PC-3 (cell line): ENCODE measurements at regions not wholly inside any gene's neighbourhood (a gene's known extent, or its start where the extent isn't known, plus 50 kb on each side); places are given as distances from the start of the nearest gene placed in this dataset.

Source experiments
- ATAC-seq: fragments of 200-7000 bp; cut with Tn5 transposase; 2 replicates; pipeline ENCODE4 v1.9.1; 2020; ENCODE audit warnings: mild to moderate bottlenecking, moderate library complexity
- BruUV-seq: library from RNA; stranded (reverse); fragments of 400-500 nt; replicated peaks from 2 replicates; lab custom pipeline; 2021; lab: Mats Ljungman, UMichigan
- CTCF ChIA-PET: fragments of 300-600 bp; sonication (Branson Sonifier 250); formaldehyde crosslinking; loops from one replicate; lab custom pipeline; 2022; ENCODE audit warnings: antibody characterized with exemption; lab: Charles Lee
- POLR2A ChIA-PET: fragments of 300-600 bp; sonication (Branson Sonifier 250); formaldehyde crosslinking; loops from one replicate; lab custom pipeline; 2022; ENCODE audit warnings: antibody characterized with exemption; ENCODE audit not compliant: unreplicated experiment; lab: Charles Lee
- DNase-seq: peaks from one replicate; pipeline ENCODE4 v3.0.0-alpha.2; 2015
- H2AFZ ChIP-seq: fragments of 300-600 bp; sonication (generic); 2 replicates; pipeline ENCODE4 v1.6.0; 2016; ENCODE audit warnings: antibody characterized with exemption, low read length
- H3F3A ChIP-seq: fragments of 300-600 bp; sonication (generic); one replicate; pipeline ENCODE4 v1.6.0; 2017; ENCODE audit warnings: antibody characterized with exemption, low read length, control low read depth, mild to moderate bottlenecking; ENCODE audit not compliant: unreplicated experiment
- H3K27ac ChIP-seq: fragments of 300-600 bp; sonication (generic); 2 replicates; pipeline ENCODE4 v1.5.1; 2016; ENCODE audit warnings: mild to moderate bottlenecking, low read length
- H3K27me3 ChIP-seq: fragments of 300-600 bp; sonication (generic); 2 replicates; pipeline ENCODE4 v1.6.1; 2016; ENCODE audit warnings: low read length, mixed read lengths
- H3K36me3 ChIP-seq: fragments of 300-600 bp; sonication (generic); 2 replicates; pipeline ENCODE4 v1.6.1; 2016; ENCODE audit warnings: low read depth, mixed run types, low read length, mixed read lengths
- H3K4me1 ChIP-seq: fragments of 300-600 bp; sonication (generic); 2 replicates; pipeline ENCODE4 v1.5.1; 2016; ENCODE audit warnings: low read length; ENCODE audit not compliant: insufficient read depth
- H3K4me2 ChIP-seq: fragments of 300-600 bp; sonication (generic); 2 replicates; pipeline ENCODE4 v1.6.0; 2016; ENCODE audit warnings: low read length
- H3K4me3 ChIP-seq: fragments of 300-600 bp; sonication (generic); 2 replicates; pipeline ENCODE4 v1.5.1; 2016; ENCODE audit warnings: mild to moderate bottlenecking, low read length, mixed read lengths
- H3K79me2 ChIP-seq: fragments of 300-600 bp; sonication (generic); 2 replicates; pipeline ENCODE4 v1.6.1; 2017; ENCODE audit warnings: low read length, mixed read lengths
- H3K9ac ChIP-seq: fragments of 300-600 bp; sonication (generic); 2 replicates; pipeline ENCODE4 v1.6.0; 2016; ENCODE audit warnings: mild to moderate bottlenecking, low read length
- H3K9me2 ChIP-seq: fragments of 300-600 bp; sonication (generic); replicated peaks from 2 replicates; pipeline ENCODE4 v1.6.1; 2016; ENCODE audit warnings: mixed run types, low read length, mixed read lengths
- H3K9me3 ChIP-seq: fragments of 300-600 bp; sonication (generic); 2 replicates; pipeline ENCODE4 v1.6.1; 2016; ENCODE audit warnings: low read length, mixed read lengths
- H4K20me1 ChIP-seq: fragments of 300-600 bp; sonication (generic); 2 replicates; pipeline ENCODE4 v1.6.1; 2016; ENCODE audit warnings: low read length, mixed read lengths
- EZH2 ChIP-seq: fragments of 300-600 bp; sonication (generic); IDR thresholded peaks from one replicate; pipeline ENCODE4 v1.6.1; 2017; ENCODE audit warnings: antibody characterized with exemption, mild to moderate bottlenecking, low read length; ENCODE audit not compliant: unreplicated experiment
- EZH2phosphoT487 ChIP-seq: fragments of 300-600 bp; sonication (generic); IDR thresholded peaks from 2 replicates; pipeline ENCODE4 v1.6.1; 2018; ENCODE audit warnings: mild to moderate bottlenecking, antibody characterized with exemption, low read length, borderline replicate concordance
- intact Hi-C: fragments of 100-400 bp; cut with micrococcal nuclease; formaldehyde crosslinking; loops from 2 replicates; pipeline ENCODE4 v1.9.0; 2023
- TF ChIP-seq, protein P1 (sequence below): fragments of 300-600 bp; sonication (generic); conservative IDR thresholded peaks from 2 replicates; pipeline ENCODE4 v1.5.1; 2017; ENCODE audit warnings: antibody characterized with exemption, low read depth, mild to moderate bottlenecking, low read length

GRCh38 chr1:29585201-29585600, 348.9 kb downstream of the PTPRU start:
- Histone ChIP-seq H3K4me1 (peaks cover 15% of the 10 kb centered on the region), H3K4me3 (no peak overlapping the region), H4K20me1 (no peaks in the 10 kb centered on the region), H3K4me2 (no peak overlapping the region), H3K9me3 (no peaks in the 10 kb centered on the region), H3K27me3 (no peaks in the 10 kb centered on the region), H2AFZ (no peak overlapping the region), H3K36me3 (no peaks in the 10 kb centered on the region), H3K79me2 (no peaks in the 10 kb centered on the region), H3K27ac (no peak overlapping the region), H3F3A (no peaks in the 10 kb centered on the region), H3K9me2 (no peaks in the 10 kb centered on the region), H3K9ac (no peak overlapping the region)
- ChIA-PET POLR2A (no interaction called here), CTCF (no interaction called here)
- BruUV-seq = no TSS peak
- DNase-seq = no peak
- intact Hi-C loops = no loop called here
- TF ChIP-seq EZH2 = no peak
- no peak for TF ChIP-seq EZH2phosphoT487
- TF ChIP-seq, protein P1, sequence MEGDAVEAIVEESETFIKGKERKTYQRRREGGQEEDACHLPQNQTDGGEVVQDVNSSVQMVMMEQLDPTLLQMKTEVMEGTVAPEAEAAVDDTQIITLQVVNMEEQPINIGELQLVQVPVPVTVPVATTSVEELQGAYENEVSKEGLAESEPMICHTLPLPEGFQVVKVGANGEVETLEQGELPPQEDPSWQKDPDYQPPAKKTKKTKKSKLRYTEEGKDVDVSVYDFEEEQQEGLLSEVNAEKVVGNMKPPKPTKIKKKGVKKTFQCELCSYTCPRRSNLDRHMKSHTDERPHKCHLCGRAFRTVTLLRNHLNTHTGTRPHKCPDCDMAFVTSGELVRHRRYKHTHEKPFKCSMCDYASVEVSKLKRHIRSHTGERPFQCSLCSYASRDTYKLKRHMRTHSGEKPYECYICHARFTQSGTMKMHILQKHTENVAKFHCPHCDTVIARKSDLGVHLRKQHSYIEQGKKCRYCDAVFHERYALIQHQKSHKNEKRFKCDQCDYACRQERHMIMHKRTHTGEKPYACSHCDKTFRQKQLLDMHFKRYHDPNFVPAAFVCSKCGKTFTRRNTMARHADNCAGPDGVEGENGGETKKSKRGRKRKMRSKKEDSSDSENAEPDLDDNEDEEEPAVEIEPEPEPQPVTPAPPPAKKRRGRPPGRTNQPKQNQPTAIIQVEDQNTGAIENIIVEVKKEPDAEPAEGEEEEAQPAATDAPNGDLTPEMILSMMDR = no peak
- no peak for ATAC-seq

DNA sequence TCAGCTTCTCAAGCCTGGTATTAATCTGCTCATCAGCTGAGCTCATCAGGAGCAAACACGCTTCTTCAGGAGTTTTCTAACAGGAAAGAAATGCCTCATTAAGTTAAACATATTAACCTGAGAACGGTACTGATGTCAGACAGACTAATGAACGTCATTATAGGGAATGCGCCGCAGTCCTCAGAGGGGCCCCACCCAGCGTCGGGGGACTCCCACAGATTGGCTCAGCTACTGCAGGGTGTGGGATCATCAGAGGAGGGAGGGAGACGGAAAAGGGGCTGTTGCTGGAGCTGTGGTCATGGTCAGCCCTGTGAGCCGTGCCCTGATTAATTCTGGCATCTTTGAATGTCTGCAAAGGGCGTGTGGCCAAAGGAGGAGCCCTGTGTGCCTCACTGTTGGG, 348.5 kb downstream of the PTPRU start:
- H3K9me3 ChIP-seq = no peaks in the 10 kb centered on the region
- BruUV-seq = no TSS peak
- no peaks in the 10 kb centered on the region for H3K79me2 ChIP-seq
- H3K4me2 ChIP-seq = no peak overlapping the region
- intact Hi-C loops = no loop called here
- no peaks in the 10 kb centered on the region for H4K20me1 ChIP-seq
- no peak overlapping the region for H3K4me3 ChIP-seq
- ChIA-PET POLR2A (no interaction called here), CTCF (no interaction called here)
- no peaks in the 10 kb centered on the region for H3F3A ChIP-seq
- TF ChIP-seq, protein P1 = no peak
- TF ChIP-seq EZH2phosphoT487 (no peak), EZH2 (no peak)
- DNase-seq (no peak), ATAC-seq (no peak)
- no peaks in the 10 kb centered on the region for H3K36me3 ChIP-seq
- H3K4me1 ChIP-seq = peaks cover 17% of the 10 kb centered on the region
- no peak overlapping the region for H3K9ac ChIP-seq
- H3K9me2 ChIP-seq = no peaks in the 10 kb centered on the region
- no peak overlapping the region for H2AFZ ChIP-seq
- no peak overlapping the region for H3K27ac ChIP-seq
- H3K27me3 ChIP-seq = no peaks in the 10 kb centered on the region

DNA sequence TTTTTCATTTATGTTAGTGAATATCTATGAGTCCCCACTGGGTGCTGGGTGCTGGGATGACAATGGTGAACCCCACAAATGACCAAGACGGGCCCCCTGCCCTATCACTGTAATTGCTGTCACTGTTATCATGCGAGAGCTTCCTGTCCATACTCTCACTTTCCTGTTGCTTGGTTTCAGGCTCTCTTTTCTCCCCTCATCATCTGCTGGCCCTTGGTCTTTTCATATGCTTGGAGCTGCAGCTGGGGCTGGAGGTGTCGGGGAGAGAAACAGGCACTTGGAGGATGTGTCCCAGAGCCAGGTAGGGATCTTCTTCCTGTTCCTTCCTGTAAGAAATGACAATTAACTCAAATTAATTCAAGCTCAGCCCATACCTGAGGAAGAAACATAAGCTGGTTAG, 348.0 kb downstream of the PTPRU start:
- POLR2A ChIA-PET = no interaction called here
- Histone ChIP-seq H3F3A (no peaks in the 10 kb centered on the region), H2AFZ (no peak overlapping the region), H3K27me3 (no peaks in the 10 kb centered on the region), H3K9ac (no peak overlapping the region), H3K27ac (no peak overlapping the region), H3K79me2 (no peaks in the 10 kb centered on the region), H3K36me3 (no peaks in the 10 kb centered on the region), H3K4me3 (no peak overlapping the region), H3K4me2 (no peak overlapping the region), H3K9me3 (no peaks in the 10 kb centered on the region), H3K4me1 (peaks cover 21% of the 10 kb centered on the region), H4K20me1 (no peaks in the 10 kb centered on the region), H3K9me2 (no peaks in the 10 kb centered on the region)
- CTCF ChIA-PET = no interaction called here
- no TSS peak for BruUV-seq
- intact Hi-C loops = no loop called here
- DNase-seq (no peak), ATAC-seq (no peak)
- TF ChIP-seq, protein P1 = no peak
- no peak for TF ChIP-seq EZH2phosphoT487
- no peak for TF ChIP-seq EZH2
